DND-41 (cell line): ENCODE measurements at regions not wholly inside any gene's neighbourhood (a gene's known extent, or its start where the extent isn't known, plus 50 kb on each side); places are given as distances from the start of the nearest gene placed in this dataset.

Source experiments
- CTCF ChIP-seq: IDR thresholded peaks from 2 replicates; pipeline ENCODE4 v1.5.1; 2012; ENCODE audit warnings: borderline replicate concordance, low read length, moderate library complexity, mild to moderate bottlenecking; ENCODE audit not compliant: poor library complexity, severe bottlenecking; ENCODE audit errors: extremely low read depth
- EZH2 ChIP-seq: IDR thresholded peaks from 3 replicates; pipeline ENCODE4 v1.6.1; 2012; ENCODE audit warnings: borderline replicate concordance, low read depth, mild to moderate bottlenecking, moderate library complexity, low read length, inconsistent platforms; ENCODE audit not compliant: severe bottlenecking

GRCh38 chr6:91152824-91153223, 566.0 kb upstream of the MAP3K7 start:
- no peak for TF ChIP-seq CTCF
- no peak for TF ChIP-seq EZH2
